ENCODE measurements at regions not wholly inside any gene's neighbourhood (a gene's known extent, or its start where the extent isn't known, plus 50 kb on each side); places are given as distances from the start of the nearest gene placed in this dataset.
"Not testable (repeated sequence)": the region's sequence is repeated elsewhere in the genome, so short reads cannot be mapped to it uniquely, and the experiment has no call there.

DNA sequence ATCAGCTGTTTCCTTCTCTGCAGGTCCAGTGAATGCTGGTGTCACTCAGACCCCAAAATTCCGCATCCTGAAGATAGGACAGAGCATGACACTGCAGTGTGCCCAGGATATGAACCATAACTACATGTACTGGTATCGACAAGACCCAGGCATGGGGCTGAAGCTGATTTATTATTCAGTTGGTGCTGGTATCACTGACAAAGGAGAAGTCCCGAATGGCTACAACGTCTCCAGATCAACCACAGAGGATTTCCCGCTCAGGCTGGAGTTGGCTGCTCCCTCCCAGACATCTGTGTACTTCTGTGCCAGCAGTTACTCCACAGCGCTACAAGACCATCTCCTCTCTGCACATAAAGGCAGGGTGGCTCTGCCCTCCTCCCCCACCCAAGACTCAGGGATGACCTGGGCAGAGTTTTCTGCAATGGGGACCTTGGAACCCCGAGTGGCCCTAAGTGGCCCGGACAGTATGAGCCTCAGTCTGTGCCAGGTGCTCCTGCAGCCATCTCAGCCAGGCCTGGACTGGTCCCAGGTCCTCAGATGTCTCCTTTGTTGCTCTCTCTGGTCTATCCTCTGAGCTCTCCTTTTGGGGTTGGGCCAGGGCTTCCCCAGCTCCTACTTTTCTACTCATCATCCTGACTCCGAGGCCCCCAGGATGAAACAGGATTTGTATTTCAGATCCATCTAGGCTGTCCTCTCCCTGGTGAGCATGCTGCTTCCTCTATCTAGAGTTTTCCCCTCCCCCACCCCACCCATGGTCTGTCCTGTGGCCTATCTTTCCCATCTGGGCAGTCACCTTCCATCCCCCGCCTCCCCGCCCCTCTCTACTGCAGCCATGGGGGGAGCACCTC, 212.1 kb upstream of the PRSS58 start:
- ChIA-PET POLR2A (no interaction called here), CTCF (interaction anchor here (0.7 to 1.7 kb wide), 3 partner anchors 8 to 88 kb away, joined by 3 to 4 read pairs (median 4); no protein-coding TSS in a partner anchor)
- H3K4me1 Mint-ChIP-seq, result peaks cover 3% of the 10 kb centered on the region
- TF ChIP-seq FOXJ3 (CRISPR knock-in tag; IDR thresholded peaks at IDR 0.05; ENCODE audit: borderline replicate concordance), result no peak
- no peak for TF ChIP-seq ZNF232 (CRISPR knock-in tag; IDR thresholded peaks at IDR 0.05)
- H3K9me3 Mint-ChIP-seq, result no peaks in the 10 kb centered on the region
- DNase-seq (ENCODE audit: low spot score) (no peak), ATAC-seq (no peak)
- H3K27me3 Mint-ChIP-seq (ENCODE audit: low read depth), result no peaks in the 10 kb centered on the region; the same call in 1 of the 2 replicates
- no peak overlapping the region for H3K27ac Mint-ChIP-seq
- no peak overlapping the region for H3K4me3 Mint-ChIP-seq
- no peaks in the 10 kb centered on the region for H3K36me3 Mint-ChIP-seq

DNA sequence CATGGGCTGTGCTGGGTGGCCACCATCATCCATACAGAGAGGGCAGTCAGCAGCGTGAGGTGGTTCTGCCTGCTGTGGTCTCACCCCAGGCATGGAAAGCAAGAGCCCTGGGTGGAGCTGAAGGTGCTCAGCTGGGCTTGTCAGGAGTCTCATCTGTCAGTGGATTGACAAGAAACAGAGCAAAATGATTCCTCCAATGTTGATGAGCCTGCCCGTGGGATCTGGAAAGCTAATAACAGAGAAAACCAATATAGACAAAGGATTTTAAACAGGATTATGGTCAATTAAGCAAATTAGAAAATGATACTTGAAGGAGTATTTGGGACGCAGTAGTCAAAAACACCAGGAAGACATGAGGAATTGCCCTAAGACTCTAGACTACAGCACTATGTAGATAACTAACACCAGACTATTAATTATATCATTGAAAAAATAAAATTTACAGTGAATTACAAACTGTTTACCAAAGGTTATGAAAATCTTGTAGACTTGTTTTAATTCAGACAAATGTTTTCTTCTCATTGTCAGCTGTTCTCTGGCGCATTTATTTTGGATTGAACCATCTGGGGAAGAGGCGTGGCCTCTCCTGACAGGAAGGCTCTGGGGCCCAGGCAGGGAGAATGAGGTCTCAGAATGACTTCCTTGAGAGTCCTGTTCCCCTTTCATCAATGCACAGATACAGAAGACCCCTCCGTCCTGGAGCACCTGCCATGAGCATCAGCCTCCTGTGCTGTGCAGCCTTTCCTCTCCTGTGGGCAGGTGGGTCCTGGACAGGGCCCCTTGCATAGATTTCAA, 211.2 kb upstream of the PRSS58 start:
- Mint-ChIP-seq H3K27ac (no peak overlapping the region), H3K4me1 (peaks cover 3% of the 10 kb centered on the region), H3K4me3 (no peak overlapping the region), H3K9me3 (no peaks in the 10 kb centered on the region), H3K27me3 (ENCODE audit: low read depth) (no peaks in the 10 kb centered on the region; the same call in 1 of the 2 replicates), H3K36me3 (no peaks in the 10 kb centered on the region)
- no peak for ATAC-seq
- DNase-seq (ENCODE audit: low spot score), result no peak
- CTCF ChIA-PET, result interaction anchor here (0.5 to 1.7 kb wide), 3 partner anchors 10 to 146 kb away, joined by 3 to 4 read pairs (median 3); no protein-coding TSS in a partner anchor
- TF ChIP-seq ZBTB21 (CRISPR knock-in tag; IDR thresholded peaks at IDR 0.05; ENCODE audit: borderline replicate concordance), result no peak
- no peak for TF ChIP-seq FOXJ3 (CRISPR knock-in tag; IDR thresholded peaks at IDR 0.05; ENCODE audit: borderline replicate concordance)
- no peak for TF ChIP-seq ZNF396 (CRISPR knock-in tag; IDR thresholded peaks at IDR 0.05; ENCODE audit: borderline replicate concordance)
- no peak for TF ChIP-seq MXD4 (CRISPR knock-in tag; IDR thresholded peaks at IDR 0.05; ENCODE audit: borderline replicate concordance)
- TF ChIP-seq ZNF138 (CRISPR knock-in tag; conservative IDR thresholded peaks at IDR 0.05), result no peak
- no peak for TF ChIP-seq CREM (CRISPR knock-in tag; IDR thresholded peaks at IDR 0.05)
- POLR2A ChIA-PET, result no interaction called here

DNA sequence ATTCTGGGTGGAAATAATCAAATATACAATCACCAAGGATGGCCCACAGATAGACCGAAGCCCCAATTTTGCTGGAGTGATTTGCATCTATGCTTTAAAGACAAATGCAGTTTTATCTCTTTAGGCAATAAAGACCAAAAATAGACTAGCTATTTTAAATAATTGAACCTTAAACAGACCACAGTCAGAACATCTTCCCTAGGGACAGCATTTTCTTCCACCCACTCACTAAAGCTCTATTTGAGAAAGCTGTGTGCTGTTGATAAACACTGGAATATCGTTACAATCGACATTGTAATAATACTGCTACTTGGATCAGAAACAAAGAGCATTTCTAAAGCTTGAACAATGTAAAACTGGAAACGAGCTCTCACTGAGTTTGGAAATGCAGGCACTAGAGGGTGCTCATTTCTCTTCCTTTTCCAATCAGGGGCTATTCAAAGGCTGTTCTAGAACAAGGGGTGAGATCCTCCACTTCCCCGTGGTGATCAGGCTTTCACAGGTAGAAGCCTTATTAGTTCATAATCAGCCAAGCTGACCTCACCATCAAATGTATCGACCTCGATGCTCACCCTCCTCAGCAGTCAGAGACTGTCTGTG, 209.3 kb upstream of the PRSS58 start:
- H3K4me3 Mint-ChIP-seq; POLR2A ChIA-PET; DNase-seq (ENCODE audit: low spot score); H3K9me3 Mint-ChIP-seq; H3K27me3 Mint-ChIP-seq (ENCODE audit: low read depth); H3K4me1 Mint-ChIP-seq; H3K36me3 Mint-ChIP-seq; H3K27ac Mint-ChIP-seq: not testable (repeated sequence)
- ATAC-seq, result peak; percentile 87
- CTCF ChIA-PET, result interaction anchor here (0.8 to 2.0 kb wide), 7 partner anchors 11 to 144 kb away, joined by 3 to 15 read pairs (median 3); no protein-coding TSS in a partner anchor

DNA sequence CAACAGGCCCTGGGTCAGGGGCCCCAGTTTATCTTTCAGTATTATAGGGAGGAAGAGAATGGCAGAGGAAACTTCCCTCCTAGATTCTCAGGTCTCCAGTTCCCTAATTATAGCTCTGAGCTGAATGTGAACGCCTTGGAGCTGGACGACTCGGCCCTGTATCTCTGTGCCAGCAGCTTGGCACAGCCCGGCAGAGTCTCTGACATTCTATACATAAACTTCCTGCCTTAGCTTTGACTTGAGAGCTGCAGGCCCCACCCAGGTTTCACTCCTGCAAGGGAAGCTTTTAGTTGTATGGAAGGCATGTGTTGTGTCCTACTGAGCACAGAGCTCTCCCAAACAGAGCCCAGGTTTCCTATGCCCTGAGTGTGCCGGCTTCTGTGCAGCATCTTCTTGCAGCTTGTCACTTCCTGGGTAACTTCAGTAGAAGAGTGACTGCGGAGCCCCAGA, 205.6 kb upstream of the PRSS58 start:
- ATAC-seq (no peak), DNase-seq (ENCODE audit: low spot score) (no peak)
- TF ChIP-seq ZNF396 (CRISPR knock-in tag; IDR thresholded peaks at IDR 0.05; ENCODE audit: borderline replicate concordance) (no peak), JAZF1 (CRISPR knock-in tag; IDR thresholded peaks at IDR 0.05) (no peak), E2F5 (CRISPR knock-in tag; IDR thresholded peaks at IDR 0.05) (no peak), SOX15 (CRISPR knock-in tag; IDR thresholded peaks at IDR 0.05) (no peak)
- Mint-ChIP-seq H3K9me3 (no peaks in the 10 kb centered on the region), H3K4me3 (no peak overlapping the region), H3K27ac (no peak overlapping the region), H3K36me3 (no peaks in the 10 kb centered on the region), H3K4me1 (peaks cover 13% of the 10 kb centered on the region), H3K27me3 (ENCODE audit: low read depth) (no peaks in the 10 kb centered on the region; the same call in 1 of the 2 replicates)
- ChIA-PET POLR2A (no interaction called here), CTCF (interaction anchor here (0.6 to 5.2 kb wide), 13 partner anchors 13 to 163 kb away, joined by 3 to 26 read pairs (median 7); no protein-coding TSS in a partner anchor)

- DNase-seq (ENCODE audit: low spot score), result no peak
- Mint-ChIP-seq H3K36me3 (no peaks in the 10 kb centered on the region), H3K27me3 (ENCODE audit: low read depth) (no peaks in the 10 kb centered on the region; the same call in 1 of the 2 replicates), H3K27ac (no peak overlapping the region), H3K4me1 (peaks cover 13% of the 10 kb centered on the region), H3K4me3 (no peak overlapping the region), H3K9me3 (no peaks in the 10 kb centered on the region)
- CTCF ChIA-PET, result interaction anchor here (0.7 to 5.2 kb wide), 9 partner anchors 17 to 138 kb away, joined by 3 to 39 read pairs (median 16); no protein-coding TSS in a partner anchor
- no peak for ATAC-seq
- POLR2A ChIA-PET, result no interaction called here
- no peak for TF ChIP-seq GRHL2 (CRISPR knock-in tag; IDR thresholded peaks at IDR 0.05; ENCODE audit: insufficient replicate concordance, severe bottlenecking)
- TF ChIP-seq, protein P1, sequence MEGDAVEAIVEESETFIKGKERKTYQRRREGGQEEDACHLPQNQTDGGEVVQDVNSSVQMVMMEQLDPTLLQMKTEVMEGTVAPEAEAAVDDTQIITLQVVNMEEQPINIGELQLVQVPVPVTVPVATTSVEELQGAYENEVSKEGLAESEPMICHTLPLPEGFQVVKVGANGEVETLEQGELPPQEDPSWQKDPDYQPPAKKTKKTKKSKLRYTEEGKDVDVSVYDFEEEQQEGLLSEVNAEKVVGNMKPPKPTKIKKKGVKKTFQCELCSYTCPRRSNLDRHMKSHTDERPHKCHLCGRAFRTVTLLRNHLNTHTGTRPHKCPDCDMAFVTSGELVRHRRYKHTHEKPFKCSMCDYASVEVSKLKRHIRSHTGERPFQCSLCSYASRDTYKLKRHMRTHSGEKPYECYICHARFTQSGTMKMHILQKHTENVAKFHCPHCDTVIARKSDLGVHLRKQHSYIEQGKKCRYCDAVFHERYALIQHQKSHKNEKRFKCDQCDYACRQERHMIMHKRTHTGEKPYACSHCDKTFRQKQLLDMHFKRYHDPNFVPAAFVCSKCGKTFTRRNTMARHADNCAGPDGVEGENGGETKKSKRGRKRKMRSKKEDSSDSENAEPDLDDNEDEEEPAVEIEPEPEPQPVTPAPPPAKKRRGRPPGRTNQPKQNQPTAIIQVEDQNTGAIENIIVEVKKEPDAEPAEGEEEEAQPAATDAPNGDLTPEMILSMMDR (IDR thresholded peaks at IDR 0.05), result no peak
- TF ChIP-seq, protein P2, sequence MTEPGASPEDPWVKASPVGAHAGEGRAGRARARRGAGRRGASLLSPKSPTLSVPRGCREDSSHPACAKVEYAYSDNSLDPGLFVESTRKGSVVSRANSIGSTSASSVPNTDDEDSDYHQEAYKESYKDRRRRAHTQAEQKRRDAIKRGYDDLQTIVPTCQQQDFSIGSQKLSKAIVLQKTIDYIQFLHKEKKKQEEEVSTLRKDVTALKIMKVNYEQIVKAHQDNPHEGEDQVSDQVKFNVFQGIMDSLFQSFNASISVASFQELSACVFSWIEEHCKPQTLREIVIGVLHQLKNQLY (CRISPR knock-in tag; IDR thresholded peaks at IDR 0.05), result no peak
- no peak for TF ChIP-seq MAX (CRISPR knock-in tag; IDR thresholded peaks at IDR 0.05)
- TF ChIP-seq NFE2L1 (CRISPR knock-in tag; IDR thresholded peaks at IDR 0.05), result no peak
- no peak for TF ChIP-seq IRF2 (CRISPR knock-in tag; IDR thresholded peaks at IDR 0.05; ENCODE audit: borderline replicate concordance, low read depth)
- TF ChIP-seq, protein P3, sequence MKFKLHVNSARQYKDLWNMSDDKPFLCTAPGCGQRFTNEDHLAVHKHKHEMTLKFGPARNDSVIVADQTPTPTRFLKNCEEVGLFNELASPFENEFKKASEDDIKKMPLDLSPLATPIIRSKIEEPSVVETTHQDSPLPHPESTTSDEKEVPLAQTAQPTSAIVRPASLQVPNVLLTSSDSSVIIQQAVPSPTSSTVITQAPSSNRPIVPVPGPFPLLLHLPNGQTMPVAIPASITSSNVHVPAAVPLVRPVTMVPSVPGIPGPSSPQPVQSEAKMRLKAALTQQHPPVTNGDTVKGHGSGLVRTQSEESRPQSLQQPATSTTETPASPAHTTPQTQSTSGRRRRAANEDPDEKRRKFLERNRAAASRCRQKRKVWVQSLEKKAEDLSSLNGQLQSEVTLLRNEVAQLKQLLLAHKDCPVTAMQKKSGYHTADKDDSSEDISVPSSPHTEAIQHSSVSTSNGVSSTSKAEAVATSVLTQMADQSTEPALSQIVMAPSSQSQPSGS (CRISPR knock-in tag; IDR thresholded peaks at IDR 0.05; ENCODE audit: borderline replicate concordance, low read depth), result no peak
These were observed 203.6 kb upstream of the PRSS58 start for GRCh38 chr7:142461437-142461836.
